Cardiac fibroblast (primary cell): ENCODE measurements at regions not wholly inside any gene's neighbourhood (a gene's known extent, or its start where the extent isn't known, plus 50 kb on each side); places are given as distances from the start of the nearest gene placed in this dataset.
A peak's percentile ranks its signal among the peaks of the same experiment; 100 is the strongest.

Experiments
- DNase-seq, 2 donors: peaks; one replicate each; pipeline versions ENCODE4 v3.0.0 to v3.0.0-alpha.2; 2010; ENCODE audit warnings: low read depth in 2 of 2
- H3K4me3 ChIP-seq, 2 donors: replicated peaks in 1 of 2; 1 replicate in 1 of 2; 2 replicates in 1 of 2; pipeline ENCODE4 v1.5.1; 2011; ENCODE audit warnings: low read depth in 2 of 2, low read length in 2 of 2, mild to moderate bottlenecking in 2 of 2, moderate library complexity in 1 of 2
- CTCF ChIP-seq: IDR thresholded peaks from one replicate; pipeline ENCODE4 v1.5.1; 2011; ENCODE audit warnings: low read depth, mild to moderate bottlenecking, low read length, inconsistent platforms

DNA sequence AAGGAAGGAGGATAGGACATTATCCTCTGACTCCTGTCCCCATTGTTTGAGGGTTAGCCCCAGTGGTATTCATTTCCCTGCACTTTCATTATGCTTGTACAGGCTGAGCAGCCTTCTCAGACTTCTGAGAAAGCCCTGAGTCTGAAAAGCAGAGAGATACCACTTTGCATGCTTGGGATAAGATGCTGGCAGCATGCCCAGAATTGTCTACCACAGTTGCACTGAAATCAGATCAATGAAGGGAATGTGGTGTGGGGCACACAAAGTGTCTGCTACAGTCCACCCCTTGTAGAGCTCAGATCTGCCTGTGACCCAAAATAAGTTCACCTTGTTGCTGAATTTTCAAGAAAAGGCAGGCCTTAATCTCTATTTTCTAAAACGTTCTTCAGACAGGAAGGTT is 160.6 kb downstream of the CCT6B start:
- no peak overlapping the region for H3K4me3 ChIP-seq
- DNase-seq, result no peak
- TF ChIP-seq CTCF, result no peak

- no peak overlapping the region for H3K4me3 ChIP-seq
- no peak for TF ChIP-seq CTCF
- DNase-seq, result no peak
Measured at GRCh38 chr17:34799751-34800150, 161.5 kb downstream of the CCT6B start.

DNA sequence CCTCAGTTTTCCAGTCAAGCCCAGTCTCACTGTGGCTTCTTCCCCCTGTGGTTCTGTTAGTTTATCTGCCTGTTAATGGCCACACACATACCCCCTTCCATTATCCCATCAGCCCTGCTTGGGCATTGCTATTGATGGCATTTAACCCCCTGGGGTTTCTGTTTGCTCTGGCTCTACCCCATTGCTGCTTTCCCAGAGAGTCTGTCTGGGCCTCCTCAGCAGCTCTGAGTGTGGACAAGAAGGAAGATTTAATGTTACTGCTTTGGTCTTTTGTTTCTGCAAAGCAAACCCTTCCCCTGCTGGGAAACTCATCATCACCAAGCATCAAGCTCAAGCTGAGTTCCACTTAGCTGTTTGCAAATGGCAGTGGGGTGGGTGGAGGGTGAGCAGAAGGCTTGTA is 162.7 kb downstream of the CCT6B start:
- H3K4me3 ChIP-seq, result no peak overlapping the region
- DNase-seq, result no peak
- no peak for TF ChIP-seq CTCF

DNA sequence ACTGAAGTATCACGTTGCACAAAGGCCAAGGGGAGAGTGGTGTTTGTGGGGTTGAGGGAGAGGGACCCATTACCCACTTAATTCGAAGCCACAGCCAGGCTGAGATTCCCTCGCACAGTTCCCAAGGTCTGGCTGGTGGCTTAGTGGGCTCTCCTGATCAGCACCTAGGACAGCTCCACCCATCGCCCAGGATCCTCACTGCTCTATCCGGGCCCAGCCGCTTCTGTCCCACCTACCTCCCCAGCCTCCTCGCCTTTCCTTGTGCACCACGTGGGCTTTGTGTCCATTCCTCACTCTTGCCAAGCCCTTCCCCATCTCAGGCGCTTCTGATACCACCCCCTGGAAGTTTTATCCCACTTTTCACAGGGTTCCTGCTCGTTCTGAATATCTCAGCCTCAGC is 163.5 kb downstream of the CCT6B start:
- peak; percentile 6 to 14 for DNase-seq

GRCh38 chr17:34793231-34793908 is 167.9 kb downstream of the CCT6B start:
- no peak overlapping the region for H3K4me3 ChIP-seq
- no peak for DNase-seq
- TF ChIP-seq CTCF, result no peak

More for the DNA sequence above, 163.5 kb downstream of the CCT6B start:
- no peak for TF ChIP-seq CTCF
- H3K4me3 ChIP-seq, result no peak overlapping the region

GRCh38 chr17:34788696-34789095 is 172.6 kb downstream of the CCT6B start:
- H3K4me3 ChIP-seq, result no peak overlapping the region
- DNase-seq, result no peak
- no peak for TF ChIP-seq CTCF

DNA sequence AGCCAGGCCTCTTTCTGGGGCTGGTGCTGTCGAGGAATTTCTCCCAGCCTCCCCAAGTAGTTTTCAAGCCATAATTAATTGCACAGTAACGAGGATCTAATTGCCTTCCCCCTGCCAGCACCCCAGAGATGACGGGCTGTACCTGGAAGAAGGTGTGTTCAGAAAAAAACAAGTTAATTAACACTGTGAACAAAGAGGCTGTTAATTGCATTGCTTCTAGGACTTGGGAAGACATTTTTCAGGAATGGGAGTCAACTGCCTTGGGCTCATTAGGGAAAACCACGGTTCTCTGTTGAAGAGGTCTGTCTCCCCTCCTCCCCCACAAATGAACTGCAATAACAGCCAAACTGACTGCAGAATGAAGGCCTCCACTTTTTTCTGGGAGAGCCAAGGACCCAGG is 176.7 kb downstream of the CCT6B start:
- no peak for TF ChIP-seq CTCF
- no peak for DNase-seq
- H3K4me3 ChIP-seq, result no peak overlapping the region
